Right renal cortex interstitium (tissue), 3 donors: ENCODE measurements at regions not wholly inside any gene's neighbourhood (a gene's known extent, or its start where the extent isn't known, plus 50 kb on each side); places are given as distances from the start of the nearest gene placed in this dataset.

Source experiments
- DNase-seq, 3 donors: peaks; one replicate each; pipeline ENCODE4 v3.0.0-alpha.2; 2013; ENCODE audit warnings: low read depth in 3 of 3, low spot score in 2 of 3

DNA sequence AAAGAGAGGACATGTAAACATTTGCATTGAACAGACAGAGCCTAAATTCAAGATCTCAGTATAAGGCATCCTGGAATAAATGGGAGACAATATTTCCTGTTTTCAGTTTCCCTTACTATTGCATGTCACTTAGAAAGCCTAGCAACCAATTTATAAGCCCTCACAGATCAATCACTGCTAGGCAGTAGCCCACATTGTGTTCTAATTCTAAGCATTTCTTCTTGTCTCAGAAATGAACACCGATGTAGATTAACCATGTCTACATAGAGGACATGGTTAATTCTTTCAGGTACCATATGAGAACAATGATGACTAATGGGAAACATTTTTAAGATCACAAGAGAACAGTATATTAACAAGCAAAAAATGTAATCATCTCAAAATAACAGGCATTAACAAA, 79.6 kb upstream of the HMHB1 start:
- DNase-seq, result no peak

DNA sequence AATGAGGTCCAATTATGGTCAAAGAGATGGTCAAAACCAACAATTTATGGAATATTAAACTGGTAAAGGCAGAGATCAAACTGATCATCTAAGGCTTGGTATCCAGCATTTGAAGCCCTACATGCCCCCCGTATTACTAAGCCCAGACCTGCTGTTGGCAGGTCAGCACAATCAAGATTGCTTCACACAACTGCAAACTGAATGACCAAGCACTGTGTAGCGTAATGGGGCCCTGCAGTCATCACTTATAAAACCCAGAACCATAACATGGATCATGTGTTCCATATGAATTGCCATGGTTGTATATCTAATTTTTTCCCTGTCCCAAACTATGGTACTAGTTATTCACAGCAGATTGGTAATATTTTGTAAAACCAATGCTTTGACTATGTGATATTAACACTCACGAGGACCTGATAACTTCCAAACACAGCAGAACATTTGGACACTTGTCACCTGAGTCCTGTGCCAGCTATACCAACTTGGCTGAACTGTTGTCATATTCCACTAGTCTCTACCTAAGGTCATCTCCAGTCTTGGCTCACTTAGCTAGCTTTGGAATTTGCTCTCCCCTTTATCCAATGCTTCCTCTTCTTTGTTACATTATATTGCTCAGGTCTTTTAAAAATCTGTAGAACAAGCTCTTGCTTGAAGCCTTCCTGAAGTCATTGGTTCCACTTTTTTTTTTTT, 81.7 kb upstream of the HMHB1 start:
- DNase-seq, result no peak

DNA sequence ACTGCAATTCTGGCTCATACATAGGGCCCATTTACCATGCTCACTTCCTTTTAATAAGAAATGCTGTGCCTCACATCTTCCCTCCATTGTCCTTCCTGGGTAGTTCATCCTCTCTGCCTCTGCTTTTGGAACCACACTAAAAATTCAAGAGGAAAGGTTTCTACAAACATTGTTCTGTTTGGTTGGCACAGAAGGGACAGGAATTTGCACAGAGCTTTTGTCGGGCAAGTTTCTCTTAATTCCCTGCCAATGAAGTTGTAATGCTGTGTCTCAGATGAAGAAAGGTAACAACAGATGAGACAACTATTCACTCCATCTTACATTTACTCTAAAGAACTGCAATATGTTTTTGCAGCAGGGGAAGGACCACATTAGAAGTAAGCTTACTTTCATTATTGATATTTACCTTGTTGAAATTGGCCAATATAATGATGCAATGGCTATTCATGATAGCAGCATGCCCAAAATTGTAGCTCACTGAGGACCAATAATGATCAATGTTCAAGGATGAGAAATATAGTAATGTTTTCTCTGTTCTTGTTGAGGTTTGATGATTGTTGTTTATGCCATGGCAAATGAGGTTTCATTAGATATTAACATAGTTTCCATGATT, 82.5 kb upstream of the HMHB1 start:
- DNase-seq, result no peak

DNA sequence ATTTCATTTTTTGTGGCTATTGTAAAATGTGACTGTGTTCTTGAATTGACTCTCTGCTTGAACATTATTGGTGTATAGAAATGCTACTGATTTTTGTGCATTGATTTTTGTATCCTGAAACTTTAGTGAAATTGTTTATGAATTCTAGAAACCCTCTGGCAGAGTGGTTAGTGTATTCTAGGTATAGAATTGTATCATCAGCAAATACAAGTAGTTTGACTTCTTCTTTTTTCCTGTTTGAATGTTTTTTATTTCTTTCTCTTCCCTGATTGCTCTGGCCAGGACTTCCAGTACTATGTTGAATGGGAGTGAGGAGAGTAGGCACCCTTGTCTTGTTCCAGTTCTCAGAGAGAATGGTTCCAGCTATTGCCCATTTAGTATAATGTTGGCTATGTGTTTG, 88.8 kb upstream of the HMHB1 start:
- no peak for DNase-seq

DNA sequence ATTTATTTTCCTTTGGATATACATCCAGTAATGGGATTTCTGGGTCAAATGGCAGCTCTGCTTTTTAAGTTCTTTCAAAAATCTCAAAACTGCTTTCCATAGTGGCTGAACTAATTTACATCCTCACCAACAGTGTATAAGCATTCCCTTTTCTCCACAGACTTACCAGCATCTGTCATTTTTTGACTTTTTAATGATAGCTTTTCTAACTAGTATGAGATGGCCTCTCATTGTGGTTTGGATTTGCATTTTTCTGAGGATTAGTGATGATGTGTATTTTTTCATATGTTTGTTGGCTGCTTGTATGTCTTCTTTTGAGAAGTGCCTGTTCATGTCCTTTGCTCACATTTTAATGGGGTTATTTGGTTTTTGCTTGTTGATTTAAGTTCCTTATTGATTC, 90.0 kb upstream of the HMHB1 start:
- DNase-seq, result no peak

DNA sequence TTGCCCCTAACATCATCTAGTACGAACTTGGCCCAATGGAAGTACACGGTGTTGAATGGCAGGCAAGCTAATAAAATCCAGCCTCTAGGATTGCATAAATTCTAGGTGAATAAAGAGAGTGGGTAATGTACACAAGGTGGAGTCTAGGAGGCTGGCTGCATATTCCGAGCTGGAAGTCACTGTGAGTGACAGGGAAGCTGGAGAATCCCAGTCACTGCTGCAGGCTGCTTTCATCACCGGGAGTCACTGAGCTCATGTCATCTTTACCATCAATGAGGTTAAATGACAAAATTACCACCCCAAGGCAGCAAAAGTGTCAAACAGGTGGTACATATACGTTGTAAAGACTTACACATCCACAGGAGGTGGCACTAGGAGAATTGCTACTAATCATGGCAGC, 91.3 kb upstream of the HMHB1 start:
- no peak for DNase-seq

DNA sequence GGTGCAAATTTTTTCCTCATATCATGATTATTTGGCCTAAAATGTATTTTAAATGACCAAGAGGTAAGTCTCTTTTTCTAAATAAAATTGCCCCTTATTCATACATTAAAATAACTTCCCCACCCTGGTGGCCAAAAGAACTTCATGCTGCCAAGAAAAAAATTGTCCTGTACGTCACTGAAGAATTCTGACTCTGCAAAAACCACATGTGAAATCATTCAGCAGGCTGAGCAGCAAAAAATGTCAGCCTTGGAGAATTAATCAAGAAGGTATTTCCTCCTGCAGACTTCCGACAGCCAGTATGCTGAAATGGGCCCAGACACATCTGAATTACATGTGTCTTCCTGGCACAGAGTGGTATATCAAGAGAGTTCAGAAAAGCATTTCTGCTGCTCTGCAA, 94.6 kb upstream of the HMHB1 start:
- no peak for DNase-seq

DNA sequence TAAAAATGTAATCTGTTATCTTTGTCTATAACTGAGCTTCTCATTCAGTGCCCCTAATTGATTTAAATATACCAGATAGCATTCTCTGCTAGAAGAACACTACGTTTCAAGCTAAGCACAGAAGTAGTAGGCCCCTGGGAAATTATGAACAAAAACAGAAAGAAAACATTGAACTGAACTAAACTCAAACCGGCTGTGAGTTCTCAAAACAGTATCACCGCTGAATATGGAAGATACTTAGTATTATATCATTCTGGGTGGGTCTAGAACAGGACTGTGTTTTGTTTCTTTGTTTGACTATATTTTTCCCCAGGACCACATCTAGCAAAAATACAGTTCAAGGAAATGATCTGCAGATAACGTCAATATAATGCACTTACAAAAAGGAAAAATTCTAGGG, 95.1 kb upstream of the HMHB1 start:
- DNase-seq, result no peak

DNA sequence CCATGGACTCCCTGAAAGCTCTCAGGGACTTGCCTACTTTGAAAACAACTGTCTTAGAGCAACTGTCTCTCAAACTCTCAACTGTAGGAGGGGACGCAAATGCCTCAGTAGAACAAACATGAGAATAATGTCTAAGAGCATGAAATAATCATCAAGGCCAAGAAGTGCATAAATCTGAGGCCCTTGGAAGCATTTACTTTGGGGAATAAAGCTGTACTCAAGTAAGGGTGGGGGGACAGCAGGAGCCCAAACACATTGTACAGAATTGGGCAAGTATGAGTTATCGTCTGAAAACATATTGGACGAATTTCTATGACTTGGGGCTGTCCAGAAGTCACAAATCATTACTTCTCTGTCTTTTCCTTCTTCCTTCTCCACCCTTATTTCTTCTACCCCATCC, 96.3 kb upstream of the HMHB1 start:
- no peak for DNase-seq

DNA sequence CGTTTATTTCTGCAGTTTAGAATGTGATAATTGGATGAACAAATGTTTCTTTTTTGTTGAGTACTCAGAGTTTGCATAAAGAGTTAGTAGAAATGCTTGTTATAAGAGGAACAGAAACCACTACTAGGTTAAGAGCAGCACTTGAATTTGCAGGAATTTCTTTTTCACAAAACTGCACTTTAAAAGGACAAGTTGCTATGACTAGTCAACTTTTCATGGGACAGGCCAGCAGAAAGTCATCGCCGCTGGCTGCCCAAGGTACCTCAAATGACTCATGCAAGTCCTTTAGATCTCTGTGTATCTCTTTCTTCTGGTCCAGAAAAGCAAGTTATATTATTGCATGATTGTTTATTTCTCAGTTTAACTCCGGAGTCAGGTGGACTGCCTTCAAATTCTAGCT, 97.3 kb upstream of the HMHB1 start:
- DNase-seq, result no peak

DNA sequence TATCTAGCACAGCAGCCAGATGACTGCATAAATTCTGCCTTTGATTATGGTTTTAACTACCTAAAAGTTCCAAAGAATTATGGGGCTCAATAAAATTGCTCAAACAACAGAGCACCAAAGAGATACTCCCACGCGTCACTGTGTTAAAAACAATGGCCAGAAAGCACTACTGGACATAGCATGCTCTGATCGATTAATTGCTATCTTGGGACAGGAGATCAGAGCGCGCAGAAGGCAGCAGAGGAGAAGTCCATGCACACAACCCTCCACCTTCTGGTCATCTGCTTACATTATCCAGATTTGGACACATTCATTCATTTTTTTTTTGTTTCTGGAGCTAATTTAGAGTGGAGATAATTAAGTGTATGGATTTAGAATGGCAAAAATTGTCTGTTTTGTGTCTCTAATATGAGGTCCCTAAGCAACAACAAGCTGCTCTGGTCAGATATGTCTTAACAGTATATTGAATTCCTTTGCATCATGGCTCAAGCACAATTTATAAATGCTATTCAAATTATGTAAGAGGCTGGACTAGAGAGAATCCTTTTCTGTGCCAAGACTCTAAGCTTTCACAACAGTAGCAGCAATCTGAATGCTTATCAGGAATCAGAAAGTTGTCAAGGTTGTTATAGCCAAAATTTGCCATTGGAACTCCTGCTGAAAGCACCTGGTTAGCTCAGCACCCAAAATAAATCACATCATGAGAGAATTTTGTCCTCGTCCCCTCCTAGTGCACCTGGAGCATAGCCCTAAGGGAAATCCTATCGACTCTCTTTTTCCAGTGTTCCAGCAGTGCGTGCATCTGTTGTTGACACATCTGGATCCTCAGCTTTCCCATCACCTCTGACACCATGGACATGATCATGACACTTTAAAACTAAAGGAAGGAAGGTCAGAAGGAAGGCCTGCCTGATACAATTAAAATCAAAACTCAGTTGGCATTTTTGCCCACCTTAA, 98.6 kb upstream of the HMHB1 start:
- DNase-seq, result no peak

DNA sequence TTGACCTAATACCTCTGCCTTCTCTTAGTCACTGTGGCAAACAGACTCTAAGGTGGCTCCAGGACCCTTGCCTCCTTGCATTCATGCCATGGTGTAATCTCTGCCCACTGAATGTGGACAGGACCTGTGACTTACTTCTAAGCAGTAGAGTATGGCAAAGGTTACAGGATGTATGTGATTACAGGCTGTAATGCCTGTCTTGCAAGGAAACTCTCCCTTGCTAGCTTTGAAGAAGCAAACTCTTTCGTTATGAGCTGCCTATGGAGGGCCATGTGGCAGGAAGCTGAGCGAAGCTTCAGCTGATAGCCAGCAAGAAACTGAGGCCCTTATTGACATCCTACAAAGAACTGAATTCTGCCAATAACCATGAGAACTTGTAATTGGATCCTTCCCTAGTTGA, 103.3 kb upstream of the HMHB1 start:
- DNase-seq, result no peak

DNA sequence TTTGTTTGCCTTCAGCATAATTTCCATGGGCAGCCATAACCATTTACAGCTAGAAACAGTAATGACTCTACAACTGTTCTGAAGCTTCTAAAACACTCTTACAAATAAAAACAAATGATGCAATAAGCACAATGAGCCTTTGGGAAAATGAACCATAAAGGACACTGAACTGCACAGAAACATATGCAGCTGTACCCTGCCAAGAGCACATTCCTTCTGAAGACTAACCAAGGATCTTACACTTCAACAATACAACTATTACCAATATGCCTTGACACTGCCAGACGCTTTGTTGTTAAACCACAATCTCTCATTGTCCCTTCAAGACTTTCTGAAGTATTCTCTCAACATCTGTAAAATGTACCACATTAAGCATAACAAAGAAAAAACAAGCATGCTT, 104.2 kb upstream of the HMHB1 start:
- no peak for DNase-seq

DNA sequence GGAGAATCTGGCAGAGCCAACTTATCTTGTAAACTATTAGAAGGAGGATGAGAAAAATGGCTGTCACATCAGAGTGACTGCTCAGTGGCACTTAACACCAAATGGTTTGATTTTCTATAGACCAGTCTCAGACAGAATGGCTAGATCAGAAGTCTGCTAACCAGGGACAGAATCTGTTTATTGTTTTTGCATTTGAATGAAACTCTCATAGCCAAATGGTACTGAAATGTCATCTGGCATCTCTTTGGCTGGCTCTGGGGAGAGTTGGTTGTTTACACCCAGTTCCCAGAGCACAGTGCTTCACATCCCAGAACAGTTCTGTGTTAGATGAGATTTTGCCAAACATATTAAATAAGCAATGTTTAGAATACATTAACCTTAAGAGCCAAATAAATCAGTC, 106.6 kb upstream of the HMHB1 start:
- DNase-seq, result no peak

DNA sequence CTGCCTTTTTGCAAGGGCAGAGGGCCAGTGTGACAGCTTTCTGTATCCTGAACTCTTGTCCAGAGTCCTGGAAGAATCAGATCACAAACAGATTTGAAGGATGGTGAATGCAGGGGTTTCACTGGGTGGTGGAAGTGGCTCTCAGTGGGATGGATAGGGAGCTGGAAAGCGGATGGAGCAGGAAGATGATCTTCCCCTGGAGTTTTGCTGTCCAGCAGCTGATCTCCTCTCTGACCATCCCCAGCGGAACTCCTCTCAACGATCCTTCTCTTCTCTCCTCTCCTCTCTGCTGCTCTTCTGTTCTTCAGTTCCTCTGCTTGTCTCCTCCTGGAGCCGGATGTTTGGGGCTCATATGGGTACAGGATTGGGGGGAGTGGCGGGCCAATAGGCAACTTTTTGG, 108.3 kb upstream of the HMHB1 start:
- no peak for DNase-seq

DNA sequence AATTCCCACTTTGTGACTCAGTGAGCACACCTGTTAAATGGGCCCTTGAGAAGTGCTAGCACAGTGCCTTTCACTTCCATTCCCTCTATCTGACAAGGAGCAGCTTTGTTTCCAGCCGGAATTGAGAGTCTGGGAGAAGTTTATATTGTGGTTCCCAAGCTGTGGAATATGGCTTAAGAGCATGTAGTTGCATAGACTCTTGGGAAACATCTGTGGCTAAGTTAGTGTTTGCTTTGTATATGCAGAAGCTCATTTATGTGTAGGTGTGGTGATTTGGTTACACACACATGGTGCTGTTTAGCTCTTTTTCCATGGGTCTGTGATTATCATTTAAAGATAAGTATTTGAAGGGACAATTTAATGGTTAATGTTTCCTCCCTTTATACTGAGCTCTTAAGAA, 110.5 kb upstream of the HMHB1 start:
- DNase-seq, result no peak

DNA sequence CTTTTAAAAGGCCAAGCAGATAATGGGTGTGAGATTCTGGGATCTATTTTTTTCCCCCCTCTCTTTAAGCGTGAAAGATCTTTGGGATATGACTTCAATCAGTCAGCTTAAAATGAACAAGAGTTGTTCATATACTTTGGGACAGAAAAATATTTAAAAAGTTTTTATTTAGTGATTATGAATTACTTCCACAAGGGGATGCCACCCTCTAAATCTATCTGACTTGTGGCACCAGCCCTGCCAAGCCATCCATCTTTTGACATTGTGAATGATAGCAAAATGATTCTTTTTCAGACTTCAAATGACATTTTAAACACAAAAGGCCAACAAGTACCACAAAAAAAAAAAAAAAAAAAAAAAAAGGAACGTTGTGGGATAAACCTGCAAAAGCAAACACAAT, 111.0 kb upstream of the HMHB1 start:
- DNase-seq, result no peak

DNA sequence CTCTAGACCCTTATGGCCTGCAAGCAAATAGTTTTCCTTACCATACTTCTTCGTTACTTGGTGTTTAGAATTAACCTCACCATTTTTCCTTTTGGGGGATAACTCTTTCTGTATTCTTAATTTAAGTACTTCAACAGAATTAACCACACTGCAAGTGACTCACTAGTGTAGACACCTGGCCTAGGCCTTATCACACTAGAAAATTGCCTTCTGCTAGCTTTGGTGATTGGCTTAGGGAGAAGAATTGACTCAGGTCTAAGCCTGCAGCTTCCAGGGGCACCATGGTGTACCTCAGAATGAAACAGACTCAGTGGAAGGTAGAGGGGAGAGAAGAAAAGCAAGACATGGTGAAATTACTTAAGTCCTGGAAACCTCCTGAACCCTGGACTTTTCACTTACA, 112.8 kb upstream of the HMHB1 start:
- DNase-seq, result no peak

DNA sequence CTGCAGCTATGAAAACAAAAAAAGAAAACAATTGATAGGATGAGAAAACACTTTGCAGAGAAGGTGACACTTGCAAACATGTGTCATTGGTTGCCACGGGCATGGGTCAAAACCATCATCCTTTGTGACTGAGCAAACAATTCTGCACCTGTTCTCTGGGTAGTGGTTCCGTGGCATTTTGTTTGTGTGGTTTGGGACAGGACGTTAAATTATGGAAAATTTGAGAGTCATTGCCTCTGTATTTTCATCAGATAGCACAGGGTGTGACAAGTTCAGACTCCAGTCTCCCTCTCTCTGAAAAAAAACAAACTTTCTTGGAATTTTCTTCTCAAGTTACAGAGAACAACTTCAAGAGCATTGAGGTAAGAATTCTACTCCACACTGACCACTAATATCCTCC, 113.4 kb upstream of the HMHB1 start:
- no peak for DNase-seq

DNA sequence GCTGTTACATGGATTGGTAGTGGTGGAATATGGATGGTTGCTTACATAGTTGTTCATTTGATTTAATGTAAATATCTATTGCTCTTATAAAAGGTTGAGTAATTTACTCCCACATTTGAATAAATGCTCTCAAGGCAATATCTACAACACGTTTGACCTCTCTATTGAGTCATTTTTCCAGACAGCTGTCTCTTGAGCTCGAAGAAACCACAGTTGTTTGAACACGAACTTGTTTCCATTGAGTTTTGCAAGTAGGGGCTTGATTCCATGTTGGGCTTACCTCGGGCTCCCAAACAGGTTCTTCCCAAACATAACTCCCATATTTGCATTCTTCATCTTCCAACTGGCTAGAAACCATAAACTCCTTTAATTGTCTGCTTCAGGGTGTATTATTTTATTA, 115.0 kb upstream of the HMHB1 start:
- no peak for DNase-seq

DNA sequence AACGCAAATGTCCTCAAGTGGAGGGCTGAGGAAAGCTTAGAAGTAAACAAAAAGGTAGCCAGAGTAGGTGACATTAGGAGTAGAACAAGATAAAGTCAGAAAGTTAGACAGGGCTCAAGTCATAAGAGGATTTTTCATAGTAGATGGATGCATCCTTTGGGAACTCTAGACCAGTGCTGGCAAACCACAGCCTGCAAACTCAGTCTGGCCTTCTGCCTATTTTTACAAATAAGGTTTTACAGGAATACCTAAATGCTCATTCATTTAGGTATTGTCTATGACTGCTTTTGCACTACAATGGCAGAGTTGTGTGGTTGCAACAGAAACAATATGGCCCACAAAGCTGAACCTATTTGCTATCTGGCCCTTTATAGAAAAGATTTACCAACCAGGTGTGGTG, 116.0 kb upstream of the HMHB1 start:
- no peak for DNase-seq
